ENCODE measurements at regions not wholly inside any gene's neighbourhood (a gene's known extent, or its start where the extent isn't known, plus 50 kb on each side); places are given as distances from the start of the nearest gene placed in this dataset.

- H3K9me3 ChIP-seq, result no peaks in the 10 kb centered on the region
- no peak overlapping the region for H3K4me3 ChIP-seq
- no peak overlapping the region for H3K27ac ChIP-seq
- ATAC-seq (ENCODE audit: low FRiP score in 2 of 2), result no peak
- DNase-seq, result no peak
- H3K27me3 ChIP-seq, result no peaks in the 10 kb centered on the region
- WGBS, 2 donors, result 51 to 57% methylated on average over 4 of the region's 4 CpGs
- H3K36me3 ChIP-seq, result no peaks in the 10 kb centered on the region
- no peaks in the 10 kb centered on the region for H3K4me1 ChIP-seq
- TF ChIP-seq CTCF (IDR thresholded peaks at IDR 0.05) (no peak), POLR2AphosphoS5 (IDR thresholded peaks at IDR 0.05) (no peak), EP300 (IDR thresholded peaks at IDR 0.05) (no peak), POLR2A (IDR thresholded peaks at IDR 0.05) (no peak)
Measured at GRCh38 chr7:10918093-10918590, 55.5 kb upstream of the PHF14 start.

GRCh38 chr7:10919923-10920322 lies 53.7 kb upstream of the PHF14 start:
- Histone ChIP-seq H3K27ac (no peak overlapping the region), H3K27me3 (no peaks in the 10 kb centered on the region), H3K9me3 (no peaks in the 10 kb centered on the region), H3K36me3 (no peaks in the 10 kb centered on the region), H3K4me3 (no peak overlapping the region), H3K4me1 (no peaks in the 10 kb centered on the region)
- TF ChIP-seq CTCF (IDR thresholded peaks at IDR 0.05) (no peak), POLR2AphosphoS5 (IDR thresholded peaks at IDR 0.05) (no peak), EP300 (IDR thresholded peaks at IDR 0.05) (no peak), POLR2A (IDR thresholded peaks at IDR 0.05) (no peak)
- no peak for ATAC-seq (ENCODE audit: low FRiP score in 2 of 2)
- no peak for DNase-seq
- WGBS, 2 donors, result 90 to 91% methylated on average over 2 of the region's 2 CpGs

Small RNAs in the stretch of these regions (small RNA-seq; reads per million reads assigned to genes)
- 0 reads per million in 4 donors for gene AC004852.1
- 0 reads per million in 4 donors for gene AC009945.1
- gene RF00012, result 0 reads per million in 4 donors
- gene RF00019, result 0 reads per million in 4 donors

All from upper lobe of left lung (tissue), 6 donors.